Inferior parietal cortex (tissue), 1 donor: ENCODE measurements at regions not wholly inside any gene's neighbourhood (a gene's known extent, or its start where the extent isn't known, plus 50 kb on each side); places are given as distances from the start of the nearest gene placed in this dataset.
"Not testable (repeated sequence)": the region's sequence is repeated elsewhere in the genome, so short reads cannot be mapped to it uniquely, and the experiment has no call there.

ENCODE experiments used
- DNase-seq: peaks from one replicate; pipeline ENCODE4 v3.0.0-alpha.2; 2016; ENCODE audit errors: extremely low spot score

- DNase-seq: no peak
These were observed 54.3 kb upstream of the CIT start for GRCh38 chr12:119931402-119931801.

GRCh38 chr12:119932921-119933320, 55.8 kb upstream of the CIT start:
- no peak for DNase-seq

GRCh38 chr12:119934780-119935179, 54.3 kb upstream of the BICDL1 start:
- not testable (repeated sequence) for DNase-seq

- no peak for DNase-seq
These were observed 52.2 kb upstream of the BICDL1 start for GRCh38 chr12:119936705-119937311.

GRCh38 chr12:119938049-119938667, 50.9 kb upstream of the BICDL1 start:
- peak; percentile 88 for DNase-seq
